Trophoblast cell (in vitro differentiated cells and primary cell): ENCODE measurements at regions not wholly inside any gene's neighbourhood (a gene's known extent, or its start where the extent isn't known, plus 50 kb on each side); places are given as distances from the start of the nearest gene placed in this dataset.
A peak's percentile ranks its signal among the peaks of the same experiment; 100 is the strongest.

ENCODE experiments used
- DNase-seq, 2 donors: peaks; one replicate each; pipeline ENCODE4 v3.0.0-alpha.2; 2016
- H2AFZ ChIP-seq: 2 replicates; pipeline ENCODE4 v1.6.1; 2013; ENCODE audit warnings: low read length, moderate library complexity, mild to moderate bottlenecking; ENCODE audit not compliant: insufficient read depth, poor library complexity
- H2AK5ac ChIP-seq: 2 replicates; pipeline ENCODE4 v1.6.1; 2013; ENCODE audit warnings: mild to moderate bottlenecking, low read length
- H2BK120ac ChIP-seq: 2 replicates; pipeline ENCODE4 v1.6.1; 2013; ENCODE audit warnings: low read length, mild to moderate bottlenecking, moderate library complexity; ENCODE audit not compliant: insufficient read depth, poor library complexity
- H2BK12ac ChIP-seq: 2 replicates; pipeline ENCODE4 v1.6.1; 2013; ENCODE audit warnings: mild to moderate bottlenecking, low read length, moderate library complexity
- H2BK5ac ChIP-seq: 2 replicates; pipeline ENCODE4 v1.6.1; 2013; ENCODE audit warnings: low read length, low read depth, moderate library complexity, mild to moderate bottlenecking; ENCODE audit not compliant: poor library complexity
- H3K14ac ChIP-seq: 2 replicates; pipeline ENCODE4 v1.6.1; 2013; ENCODE audit warnings: mild to moderate bottlenecking, low read length
- H3K18ac ChIP-seq: 2 replicates; pipeline ENCODE4 v1.6.1; 2013; ENCODE audit warnings: mild to moderate bottlenecking, low read length
- H3K23ac ChIP-seq: 2 replicates; pipeline ENCODE4 v1.6.1; 2013; ENCODE audit warnings: low read length
- H3K27ac ChIP-seq: 2 replicates; pipeline ENCODE4 v1.5.1; 2013; ENCODE audit warnings: low read depth, mild to moderate bottlenecking, inconsistent platforms, low read length, moderate library complexity
- H3K27me3 ChIP-seq: 2 replicates; pipeline ENCODE4 v1.6.1; 2013; ENCODE audit warnings: inconsistent platforms, mild to moderate bottlenecking, low read length, moderate library complexity; ENCODE audit not compliant: insufficient read depth
- H3K36me3 ChIP-seq, 2 experiments: 1 replicate in 1 of 2; 2 replicates in 1 of 2; pipeline ENCODE4 v1.6.1; 2013; ENCODE audit warnings: low read length in 2 of 2, mild to moderate bottlenecking in 2 of 2, moderate library complexity in 1 of 2; ENCODE audit not compliant: insufficient read depth in 2 of 2, control insufficient read depth in 1 of 2
- H3K4ac ChIP-seq: 2 replicates; pipeline ENCODE4 v1.6.1; 2013; ENCODE audit warnings: low read depth, mild to moderate bottlenecking, low read length, moderate library complexity
- H3K4me1 ChIP-seq, 2 experiments: 1 replicate in 1 of 2; 2 replicates in 1 of 2; pipeline ENCODE4 v1.6.1; 2013; ENCODE audit warnings: low read length in 2 of 2, mild to moderate bottlenecking in 2 of 2, moderate library complexity in 1 of 2; ENCODE audit not compliant: insufficient read depth in 2 of 2, control insufficient read depth in 1 of 2
- H3K4me2 ChIP-seq: 2 replicates; pipeline ENCODE4 v1.6.1; 2013; ENCODE audit warnings: inconsistent platforms, mild to moderate bottlenecking, low read length, moderate library complexity
- H3K4me3 ChIP-seq: 2 replicates; pipeline ENCODE4 v1.5.1; 2013; ENCODE audit warnings: mild to moderate bottlenecking, low read depth, low read length, inconsistent platforms
- H3K79me1 ChIP-seq: one replicate; pipeline ENCODE4 v1.6.1; 2013; ENCODE audit warnings: low read length
- H3K79me2 ChIP-seq: 2 replicates; pipeline ENCODE4 v1.6.1; 2013; ENCODE audit warnings: low read length, mild to moderate bottlenecking; ENCODE audit not compliant: control insufficient read depth, insufficient read depth, poor library complexity
- H3K9ac ChIP-seq: 2 replicates; pipeline ENCODE4 v1.6.1; 2013; ENCODE audit warnings: mild to moderate bottlenecking, low read length
- H3K9me3 ChIP-seq: 2 replicates; pipeline ENCODE4 v1.6.1; 2013; ENCODE audit warnings: low read depth, mild to moderate bottlenecking, control low read depth, inconsistent platforms, low read length; ENCODE audit not compliant: insufficient read depth
- H4K12ac ChIP-seq: 2 replicates; pipeline ENCODE4 v1.6.1; 2013; ENCODE audit warnings: low read depth, mild to moderate bottlenecking, low read length, moderate library complexity
- H4K8ac ChIP-seq: 2 replicates; pipeline ENCODE4 v1.6.1; 2013; ENCODE audit warnings: low read depth, mild to moderate bottlenecking, low read length, moderate library complexity
- H4K91ac ChIP-seq: one replicate; pipeline ENCODE4 v1.6.1; 2013; ENCODE audit warnings: low read depth, mild to moderate bottlenecking, low read length, moderate library complexity
- WGBS: extraction: QIAGEN DNeasy Blood & Tissue Kit; methylation state at CpG from one replicate; pipeline ENCODE4 v1.1.7; 2013; ENCODE audit warnings: missing lambda C conversion rate; ENCODE audit not compliant: insufficient read length, insufficient coverage; ENCODE audit errors: extremely low coverage; 5-methylcytosine and 5-hydroxymethylcytosine counted together

DNA sequence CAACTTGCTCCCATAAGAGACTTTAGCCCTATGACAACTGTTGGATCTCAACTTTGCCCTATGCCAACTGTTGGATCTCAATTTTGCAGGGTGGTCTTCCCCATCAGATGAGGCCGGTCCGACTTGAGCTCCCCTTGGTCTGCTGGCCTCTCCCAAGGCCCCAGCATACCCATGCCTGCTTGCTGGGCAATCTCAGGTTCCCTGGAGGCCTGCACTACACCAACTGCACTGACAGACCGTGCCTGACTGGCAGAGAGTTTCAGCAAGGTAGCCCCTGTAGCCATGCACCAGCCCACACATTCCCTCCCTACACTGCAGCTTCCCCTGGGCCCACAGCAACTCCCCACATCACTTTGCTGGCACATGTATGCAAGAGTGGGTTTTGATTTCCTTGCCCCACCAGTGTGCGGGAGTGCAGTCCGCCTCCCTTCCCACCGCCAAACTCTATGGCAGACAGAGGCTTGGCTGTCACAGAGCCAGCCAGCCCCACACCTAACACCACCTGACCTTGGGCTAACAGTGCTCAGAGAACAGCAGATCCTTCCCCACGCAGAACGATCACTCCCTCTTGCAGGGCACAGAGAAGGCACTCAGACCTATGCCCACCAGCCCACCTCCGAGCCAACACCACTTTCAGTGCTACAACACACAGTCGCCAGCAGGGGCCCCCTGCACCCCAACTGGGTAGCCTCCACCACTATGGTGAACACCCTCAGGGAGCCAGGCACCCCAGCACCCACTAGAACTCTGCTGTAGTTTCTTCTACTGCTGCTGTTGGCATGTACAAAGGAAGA is 279.9 kb upstream of the COX7C start:
- DNase-seq, result no peak
- Histone ChIP-seq H3K36me3 (no peaks in the 10 kb centered on the region), H2BK120ac (no peak overlapping the region), H3K23ac (no peak overlapping the region), H3K4me2 (no peak overlapping the region), H3K9ac (no peak overlapping the region), H4K91ac (no peak overlapping the region), H3K9me3 (no peaks in the 10 kb centered on the region), H3K18ac (no peak overlapping the region), H2AK5ac (no peak overlapping the region), H2BK5ac (no peak overlapping the region), H3K14ac (no peak overlapping the region), H4K8ac (no peak overlapping the region), H2AFZ (no peak overlapping the region), H3K27ac (no peak overlapping the region), H3K4me3 (no peak overlapping the region), H3K4ac (no peak overlapping the region), H3K4me1 (no peaks in the 10 kb centered on the region), H3K79me1 (no peaks in the 10 kb centered on the region), H3K27me3 (no peaks in the 10 kb centered on the region), H2BK12ac (no peak overlapping the region), H3K79me2 (no peaks in the 10 kb centered on the region), H4K12ac (no peak overlapping the region)
- no CpG with 5 or more reads among the region's 10 CpGs for WGBS

DNA sequence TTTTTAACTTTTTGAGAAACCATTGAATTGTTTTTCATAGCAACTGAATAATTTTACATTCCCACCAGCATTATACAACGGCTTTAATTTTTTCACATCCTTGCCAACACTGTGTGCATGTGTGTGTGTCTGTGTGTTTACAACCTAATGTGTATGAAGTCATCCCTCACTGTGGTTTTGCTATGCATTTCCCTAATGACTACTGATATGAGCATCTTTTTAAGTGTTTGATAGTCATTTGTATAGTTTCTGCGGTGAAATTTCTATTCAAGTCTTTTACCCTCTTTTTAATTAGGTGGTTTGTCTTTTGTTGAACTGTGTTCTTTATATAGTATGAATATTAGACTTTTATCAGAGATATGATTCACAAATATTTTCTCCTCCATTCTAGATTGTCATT is 263.1 kb upstream of the COX7C start:
- H3K14ac ChIP-seq, result no peak overlapping the region
- no peaks in the 10 kb centered on the region for H3K9me3 ChIP-seq
- H2BK120ac ChIP-seq, result no peak overlapping the region
- H2AFZ ChIP-seq, result no peak overlapping the region
- no peak overlapping the region for H3K27ac ChIP-seq
- no peak overlapping the region for H2BK5ac ChIP-seq
- H3K4me1 ChIP-seq, result no peaks in the 10 kb centered on the region
- H3K4ac ChIP-seq, result no peak overlapping the region
- no peak overlapping the region for H3K4me2 ChIP-seq
- no peak overlapping the region for H4K91ac ChIP-seq
- no peak overlapping the region for H3K18ac ChIP-seq
- no peaks in the 10 kb centered on the region for H3K36me3 ChIP-seq
- H3K27me3 ChIP-seq, result no peaks in the 10 kb centered on the region
- no peak overlapping the region for H4K12ac ChIP-seq
- no peak overlapping the region for H3K4me3 ChIP-seq
- no peak overlapping the region for H2BK12ac ChIP-seq
- no peak overlapping the region for H3K9ac ChIP-seq
- H2AK5ac ChIP-seq, result no peak overlapping the region
- WGBS, result no CpG with 5 or more reads among the region's 2 CpGs
- no peak overlapping the region for H4K8ac ChIP-seq
- no peak for DNase-seq
- no peaks in the 10 kb centered on the region for H3K79me2 ChIP-seq
- H3K23ac ChIP-seq, result no peak overlapping the region
- no peaks in the 10 kb centered on the region for H3K79me1 ChIP-seq

DNA sequence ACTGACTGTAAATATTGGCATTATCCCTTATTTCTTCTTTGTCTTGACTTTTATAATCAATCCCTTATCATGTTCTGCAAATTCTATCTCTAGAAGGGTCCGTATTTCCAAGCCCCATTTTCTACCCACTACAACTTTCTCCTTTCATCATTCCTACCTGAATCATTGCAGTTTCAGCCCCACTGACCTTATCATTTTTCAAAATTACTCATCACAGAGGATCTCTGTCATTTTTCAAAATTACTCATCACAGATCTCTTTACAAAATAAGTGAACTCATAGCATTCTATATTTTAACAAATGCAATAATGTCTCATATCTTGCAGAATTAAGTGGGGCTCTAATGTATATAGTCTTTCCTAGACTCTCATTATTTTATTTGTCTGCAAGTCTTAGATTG is 256.9 kb upstream of the COX7C start:
- Histone ChIP-seq H3K14ac (no peak overlapping the region), H3K4ac (no peak overlapping the region), H3K27me3 (no peaks in the 10 kb centered on the region), H3K36me3 (no peaks in the 10 kb centered on the region), H2BK5ac (no peak overlapping the region), H3K4me1 (no peaks in the 10 kb centered on the region), H2AFZ (no peak overlapping the region), H2AK5ac (no peak overlapping the region), H3K27ac (no peak overlapping the region), H3K4me3 (no peak overlapping the region), H4K12ac (no peak overlapping the region), H2BK12ac (no peak overlapping the region), H3K9me3 (no peaks in the 10 kb centered on the region), H4K8ac (no peak overlapping the region), H3K4me2 (no peak overlapping the region), H3K79me2 (no peaks in the 10 kb centered on the region), H3K79me1 (no peaks in the 10 kb centered on the region), H3K23ac (no peak overlapping the region), H3K9ac (no peak overlapping the region), H2BK120ac (no peak overlapping the region), H3K18ac (no peak overlapping the region), H4K91ac (no peak overlapping the region)
- DNase-seq, result peak; percentile 0 to 38
- no CpG with 5 or more reads among the region's 1 CpG for WGBS

DNA sequence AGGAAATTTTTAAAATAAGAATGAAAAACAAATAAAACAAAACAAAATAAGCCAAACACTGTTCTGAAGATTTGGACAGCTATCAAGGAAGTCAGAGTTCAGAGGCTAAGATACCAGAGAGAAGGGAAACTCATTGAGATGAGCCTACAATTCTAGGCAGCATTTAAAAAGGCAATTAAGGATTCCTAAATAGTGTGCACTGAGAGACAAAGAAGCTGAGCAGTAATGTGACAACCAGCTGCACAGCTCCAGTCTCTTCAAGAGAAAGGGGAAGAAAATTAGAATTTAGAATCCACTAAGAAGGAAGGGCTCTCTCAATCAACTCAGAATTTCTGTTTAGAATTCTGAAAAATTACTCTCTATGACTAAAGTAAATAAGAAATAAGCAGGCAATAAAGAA is 246.7 kb upstream of the COX7C start:
- no peak overlapping the region for H4K8ac ChIP-seq

More for the DNA sequence above, 246.7 kb upstream of the COX7C start:
- H3K9ac ChIP-seq, result no peak overlapping the region
- H3K23ac ChIP-seq, result no peak overlapping the region
- H4K12ac ChIP-seq, result no peak overlapping the region
- H3K79me1 ChIP-seq, result no peaks in the 10 kb centered on the region
- H3K18ac ChIP-seq, result no peak overlapping the region
- H3K27me3 ChIP-seq, result no peaks in the 10 kb centered on the region
- no peak overlapping the region for H3K27ac ChIP-seq
- no peak overlapping the region for H2BK12ac ChIP-seq
- no peak overlapping the region for H2BK5ac ChIP-seq
- no peaks in the 10 kb centered on the region for H3K4me1 ChIP-seq
- no peak for DNase-seq
- no peaks in the 10 kb centered on the region for H3K9me3 ChIP-seq
- H3K4me3 ChIP-seq, result no peak overlapping the region
- H2AFZ ChIP-seq, result no peak overlapping the region
- no peak overlapping the region for H3K4ac ChIP-seq
- H3K36me3 ChIP-seq, result no peaks in the 10 kb centered on the region
- H3K4me2 ChIP-seq, result no peak overlapping the region
- H2AK5ac ChIP-seq, result no peak overlapping the region
- H3K14ac ChIP-seq, result no peak overlapping the region
- H3K79me2 ChIP-seq, result no peaks in the 10 kb centered on the region
- no peak overlapping the region for H4K91ac ChIP-seq
- no peak overlapping the region for H2BK120ac ChIP-seq
